Activated CD8-positive, alpha-beta T cell treated with anti-CD3 and anti-CD28 coated beads for 36 hours (primary cell): ENCODE measurements at regions not wholly inside any gene's neighbourhood (a gene's known extent, or its start where the extent isn't known, plus 50 kb on each side); places are given as distances from the start of the nearest gene placed in this dataset.

Source experiments
- ATAC-seq: fragments of 200-7000 bp; cut with Tn5 transposase; one replicate; pipeline ENCODE4 v1.10.0; 2021; ENCODE audit warnings: mild to moderate bottlenecking, moderate library complexity
- CTCF ChIA-PET: fragments of 350-600 bp; sonication (Branson Sonifier 250); formaldehyde crosslinking; loops from one replicate; lab custom pipeline; 2021; ENCODE audit warnings: antibody characterized with exemption; lab: Charles Lee
- POLR2A ChIA-PET: fragments of 350-600 bp; sonication (Branson Sonifier 250); formaldehyde crosslinking; loops from one replicate; lab custom pipeline; 2021; ENCODE audit warnings: antibody characterized with exemption; lab: Charles Lee
- DNase-seq: peaks from one replicate; pipeline ENCODE4 v3.0.0-alpha.2; 2020
- H3K27ac Mint-ChIP-seq: one replicate; pipeline ENCODE4 v1.8.0; 2021; ENCODE audit warnings: mild to moderate bottlenecking, mixed read lengths
- H3K27me3 Mint-ChIP-seq: one replicate; pipeline ENCODE4 v1.8.0; 2021; ENCODE audit warnings: mixed read lengths
- H3K36me3 Mint-ChIP-seq: one replicate; pipeline ENCODE4 v1.8.0; 2021; ENCODE audit warnings: low read depth, mixed read lengths
- H3K4me1 Mint-ChIP-seq: one replicate; pipeline ENCODE4 v1.8.0; 2021; ENCODE audit warnings: low read depth, mixed read lengths
- H3K4me3 Mint-ChIP-seq: one replicate; pipeline ENCODE4 v1.8.0; 2021; ENCODE audit warnings: mild to moderate bottlenecking, moderate library complexity, mixed read lengths
- H3K9me3 Mint-ChIP-seq: one replicate; pipeline ENCODE4 v1.8.0; 2021; ENCODE audit warnings: mixed read lengths
- CTCF ChIP-seq: fragments of 200-600 bp; IDR thresholded peaks from one replicate; pipeline ENCODE4 v1.8.0; 2022; ENCODE audit warnings: antibody characterized with exemption, mild to moderate bottlenecking
- intact Hi-C: fragments of 100-400 bp; cut with micrococcal nuclease; formaldehyde crosslinking; loops from one replicate; pipeline ENCODE4 v1.10.0; 2022

GRCh38 chr5:8784692-8785091 is 761.2 kb downstream of the SEMA5A start:
- POLR2A ChIA-PET, result no interaction called here
- DNase-seq, result no peak
- CTCF ChIA-PET, result no interaction called here
- ATAC-seq, result no peak
- intact Hi-C loops, result no loop called here
- no peak overlapping the region for H3K27ac Mint-ChIP-seq
- H3K36me3 Mint-ChIP-seq, result no peaks in the 10 kb centered on the region
- H3K4me1 Mint-ChIP-seq, result no peaks in the 10 kb centered on the region
- no peak overlapping the region for H3K4me3 Mint-ChIP-seq
- H3K9me3 Mint-ChIP-seq, result peaks cover 7% of the 10 kb centered on the region
- no peaks in the 10 kb centered on the region for H3K27me3 Mint-ChIP-seq
- TF ChIP-seq CTCF, result no peak

- no peaks in the 10 kb centered on the region for H3K36me3 Mint-ChIP-seq
- ATAC-seq (no peak), DNase-seq (no peak)
- CTCF ChIA-PET, result no interaction called here
- no peak for TF ChIP-seq CTCF
- no peak overlapping the region for H3K4me3 Mint-ChIP-seq
- POLR2A ChIA-PET, result no interaction called here
- no peaks in the 10 kb centered on the region for H3K4me1 Mint-ChIP-seq
- no peak overlapping the region for H3K27ac Mint-ChIP-seq
- no peaks in the 10 kb centered on the region for H3K27me3 Mint-ChIP-seq
- intact Hi-C loops, result no loop called here
- H3K9me3 Mint-ChIP-seq, result peaks cover 10% of the 10 kb centered on the region
These were observed 757.6 kb downstream of the SEMA5A start for GRCh38 chr5:8788246-8788645.

- no peak overlapping the region for H3K27ac Mint-ChIP-seq
- H3K4me1 Mint-ChIP-seq, result no peaks in the 10 kb centered on the region
- DNase-seq (no peak), ATAC-seq (no peak)
- no peak overlapping the region for H3K4me3 Mint-ChIP-seq
- intact Hi-C loops, result no loop called here
- H3K36me3 Mint-ChIP-seq, result no peaks in the 10 kb centered on the region
- H3K27me3 Mint-ChIP-seq, result no peaks in the 10 kb centered on the region
- ChIA-PET POLR2A (interaction anchor here (0.6 kb wide), 1 partner anchor 9 kb away, joined by 3 read pairs; no protein-coding TSS in a partner anchor), CTCF (no interaction called here)
- peaks cover 8% of the 10 kb centered on the region for H3K9me3 Mint-ChIP-seq
- TF ChIP-seq CTCF, result no peak
These were observed 740.2 kb downstream of the SEMA5A start for GRCh38 chr5:8805653-8806052.

- Mint-ChIP-seq H3K27me3 (no peaks in the 10 kb centered on the region), H3K4me1 (no peaks in the 10 kb centered on the region), H3K36me3 (no peaks in the 10 kb centered on the region), H3K27ac (no peak overlapping the region), H3K4me3 (no peak overlapping the region), H3K9me3 (peaks cover 7% of the 10 kb centered on the region)
- ChIA-PET CTCF (no interaction called here), POLR2A (no interaction called here)
- no peak for TF ChIP-seq CTCF
- intact Hi-C loops, result no loop called here
- DNase-seq (no peak), ATAC-seq (no peak)
These were observed 738.2 kb downstream of the SEMA5A start for GRCh38 chr5:8807636-8808035.

GRCh38 chr5:8811581-8811980 is 734.3 kb downstream of the SEMA5A start:
- CTCF ChIA-PET, result no interaction called here
- POLR2A ChIA-PET, result no interaction called here
- H3K4me1 Mint-ChIP-seq, result no peaks in the 10 kb centered on the region
- H3K27me3 Mint-ChIP-seq, result no peaks in the 10 kb centered on the region
- peaks cover 9% of the 10 kb centered on the region for H3K9me3 Mint-ChIP-seq
- no peaks in the 10 kb centered on the region for H3K36me3 Mint-ChIP-seq
- intact Hi-C loops, result no loop called here
- no peak for TF ChIP-seq CTCF
- ATAC-seq (no peak), DNase-seq (no peak)
- no peak overlapping the region for H3K27ac Mint-ChIP-seq
- H3K4me3 Mint-ChIP-seq, result no peak overlapping the region
